Lower leg skin (tissue), 4 donors: ENCODE measurements at regions not wholly inside any gene's neighbourhood (a gene's known extent, or its start where the extent isn't known, plus 50 kb on each side); places are given as distances from the start of the nearest gene placed in this dataset.

Experiments
- DNase-seq, 2 donors: peaks; one replicate each; pipeline ENCODE4 v3.0.0-alpha.2; 2019; ENCODE audit warnings: low spot score in 2 of 2
- H3K4me3 ChIP-seq: fragments of 200-600 bp; sonication (generic); 2 replicates; pipeline ENCODE4 v1.5.1; 2017; ENCODE audit warnings: mild to moderate bottlenecking, low read depth; ENCODE audit not compliant: poor library complexity, severe bottlenecking
- CTCF ChIP-seq, 3 donors: fragments of 450-650 bp; IDR thresholded peaks; one replicate each; pipeline ENCODE4 v1.5.1; 2016; ENCODE audit warnings: antibody characterized with exemption in 3 of 3, mild to moderate bottlenecking in 3 of 3, moderate library complexity in 2 of 3
- POLR2A ChIP-seq, 2 donors: fragments of 450-650 bp; IDR thresholded peaks; one replicate each; pipeline ENCODE4 v1.6.1; 2016 to 2017; ENCODE audit warnings: antibody characterized with exemption in 2 of 2, mild to moderate bottlenecking in 1 of 2, moderate library complexity in 1 of 2
- WGBS, 2 donors: methylation state at CpG; one replicate each; pipeline ENCODE4 v1.1.5; 2018; 5-methylcytosine and 5-hydroxymethylcytosine counted together
- intact Hi-C: fragments of 100-400 bp; cut with DNase I; formaldehyde crosslinking; loops from one replicate; pipeline ENCODE4 v1.15.0; 2023; ENCODE audit warnings: low total_unique reads

DNA sequence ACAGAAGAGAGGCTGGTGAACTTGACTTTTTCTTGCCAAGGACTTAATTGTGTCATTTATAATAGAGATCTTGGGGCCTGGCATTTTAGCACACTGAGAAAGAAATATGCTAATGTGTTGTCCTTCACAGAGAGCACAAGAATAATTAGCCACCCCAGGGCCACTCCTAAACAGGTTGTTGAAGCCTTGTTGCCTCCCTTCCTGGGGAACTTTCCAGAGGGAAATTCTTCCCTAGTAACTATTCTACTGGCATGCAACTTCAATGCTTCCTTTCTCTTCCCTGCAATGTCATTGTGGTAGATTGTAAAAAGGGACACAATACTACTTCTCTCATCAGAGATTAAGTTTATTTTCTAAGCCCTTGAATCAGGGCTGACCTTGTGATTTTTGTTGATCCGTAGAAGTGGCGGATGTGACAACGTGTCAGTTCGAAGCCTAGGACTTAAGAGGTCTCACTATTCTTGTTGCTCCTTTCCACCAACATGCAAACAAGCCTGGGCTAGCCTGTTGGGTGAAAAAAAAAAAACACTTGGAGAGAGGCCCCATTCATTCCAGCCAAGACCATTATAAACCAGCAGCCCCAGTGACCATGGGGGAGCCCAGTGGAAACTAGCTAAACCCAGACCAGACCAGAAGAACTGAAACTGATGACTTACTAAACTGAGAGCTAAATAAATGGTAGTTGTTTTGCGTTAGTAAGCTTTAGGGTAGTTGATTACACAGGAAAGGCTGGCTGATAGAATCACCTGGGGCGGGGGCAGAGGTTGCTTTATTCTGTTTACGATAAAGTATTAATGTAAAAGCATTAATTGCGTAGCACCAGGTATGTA, 287.2 kb downstream of the SHQ1 start:
- intact Hi-C loops: no loop called here
- no peak overlapping the region for H3K4me3 ChIP-seq
- no peak for TF ChIP-seq POLR2A (IDR thresholded peaks at IDR 0.05)
- TF ChIP-seq CTCF (IDR thresholded peaks at IDR 0.05): no peak
- no peak for DNase-seq
- WGBS, 2 donors: 86 to 90% methylated on average over 8 of the region's 8 CpGs

DNA sequence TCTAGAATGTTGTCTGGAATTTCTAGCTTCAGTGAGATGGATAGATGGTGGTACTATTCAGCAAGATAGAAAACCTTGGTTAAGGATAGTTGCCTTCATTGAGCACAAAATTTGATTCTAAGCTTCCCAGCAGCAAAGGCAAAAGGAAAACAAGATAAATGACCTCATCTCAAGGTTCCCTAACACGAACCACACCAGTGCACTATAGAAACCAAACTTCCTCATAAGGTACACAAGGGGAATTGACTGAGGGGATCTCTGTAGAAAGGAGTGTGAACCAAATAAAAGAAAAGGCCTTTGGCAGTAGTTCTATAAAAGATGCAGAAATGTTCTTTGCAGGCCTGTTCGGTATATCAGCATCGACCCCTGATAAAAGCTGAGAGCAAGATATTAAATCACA, 288.9 kb downstream of the SHQ1 start:
- TF ChIP-seq CTCF (IDR thresholded peaks at IDR 0.05) (no peak), POLR2A (IDR thresholded peaks at IDR 0.05) (no peak)
- 87 to 89% methylated on average over 3 of the region's 3 CpGs for WGBS, 2 donors
- H3K4me3 ChIP-seq: no peak overlapping the region
- DNase-seq: no peak
- intact Hi-C loops: no loop called here

DNA sequence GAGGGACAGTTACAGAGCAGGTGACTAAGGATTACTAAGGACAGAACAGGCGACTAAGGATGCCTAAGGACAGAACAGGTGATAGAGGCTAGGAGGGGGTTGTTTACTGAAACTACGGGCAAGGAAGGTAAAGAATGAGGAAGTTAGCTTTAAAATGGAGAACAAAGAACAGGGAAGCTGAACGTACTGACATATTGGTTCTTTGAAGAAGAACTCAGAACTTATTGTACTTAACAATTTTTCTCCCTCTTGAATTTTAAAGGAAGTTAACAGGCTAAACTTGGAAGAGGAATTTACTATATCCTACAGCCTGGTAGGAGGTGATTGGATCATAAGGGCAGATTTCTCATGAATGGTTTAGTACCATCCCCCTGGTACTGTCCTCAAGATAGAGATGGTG, 290.2 kb downstream of the SHQ1 start:
- TF ChIP-seq POLR2A (IDR thresholded peaks at IDR 0.05): no peak
- TF ChIP-seq CTCF (IDR thresholded peaks at IDR 0.05): no peak
- no peak overlapping the region for H3K4me3 ChIP-seq
- intact Hi-C loops: no loop called here
- DNase-seq: no peak
- WGBS, 2 donors: 83 to 86% methylated on average over 3 of the region's 3 CpGs

- TF ChIP-seq CTCF (IDR thresholded peaks at IDR 0.05) (no peak), POLR2A (IDR thresholded peaks at IDR 0.05) (no peak)
- intact Hi-C loops: no loop called here
- 55 to 72% methylated on average over 4 of the region's 4 CpGs for WGBS, 2 donors
These were observed 292.5 kb downstream of the SHQ1 start for GRCh38 chr3:72555714-72556113.

DNA sequence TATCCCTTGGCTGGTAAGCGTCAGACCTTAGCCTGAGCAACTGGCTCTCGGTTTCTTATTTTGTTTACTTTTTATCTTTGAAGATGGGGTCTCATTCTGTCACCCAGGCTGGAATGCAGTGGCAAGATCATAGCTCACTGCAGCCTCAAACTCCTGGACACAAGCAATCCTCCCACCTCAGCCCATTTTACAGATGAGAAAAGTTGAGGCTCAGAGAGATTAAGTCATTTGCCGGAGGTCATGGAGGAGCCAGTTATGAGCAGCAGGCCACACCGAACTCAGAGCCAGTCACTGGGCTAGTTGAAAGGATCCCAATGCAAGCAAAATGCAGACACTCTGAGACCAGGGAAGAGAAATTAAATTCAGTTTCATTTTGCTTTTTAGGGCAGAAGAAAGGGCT, 293.6 kb downstream of the SHQ1 start:
- 90 to 96% methylated on average over 4 of the region's 4 CpGs for WGBS, 2 donors
- no peak for DNase-seq
- TF ChIP-seq CTCF (IDR thresholded peaks at IDR 0.05) (no peak), POLR2A (IDR thresholded peaks at IDR 0.05) (no peak)
- intact Hi-C loops: no loop called here
- H3K4me3 ChIP-seq: no peak overlapping the region

More at GRCh38 chr3:72555714-72556113, 292.5 kb downstream of the SHQ1 start:
- DNase-seq: no peak
- H3K4me3 ChIP-seq: no peak overlapping the region

GRCh38 chr3:72553298-72553697, 294.9 kb downstream of the SHQ1 start:
- DNase-seq: no peak
- TF ChIP-seq CTCF (IDR thresholded peaks at IDR 0.05) (no peak), POLR2A (IDR thresholded peaks at IDR 0.05) (no peak)
- H3K4me3 ChIP-seq: no peak overlapping the region
- intact Hi-C loops: no loop called here
- WGBS, 2 donors: 67 to 74% methylated on average over 4 of the region's 4 CpGs
